Mucosa of descending colon (tissue), 3 donors: ENCODE measurements at regions not wholly inside any gene's neighbourhood (a gene's known extent, or its start where the extent isn't known, plus 50 kb on each side); places are given as distances from the start of the nearest gene placed in this dataset.

Experiments used
- ATAC-seq: fragments of 200-7000 bp; cut with Tn5 transposase; one replicate; pipeline ENCODE4 v1.9.1; 2020; ENCODE audit warnings: mild to moderate bottlenecking, moderate library complexity
- DNase-seq, 3 donors: peaks; one replicate each; pipeline ENCODE4 v3.0.0-alpha.2; 2020
- H3K36me3 ChIP-seq: fragments of 200-600 bp; one replicate; pipeline ENCODE4 v1.8.0; 2021; ENCODE audit warnings: low read depth, mild to moderate bottlenecking
- H3K4me1 ChIP-seq: fragments of 200-600 bp; one replicate; pipeline ENCODE4 v1.8.0; 2021; ENCODE audit warnings: low read depth, mild to moderate bottlenecking
- H3K4me3 ChIP-seq: fragments of 200-600 bp; one replicate; pipeline ENCODE4 v1.8.0; 2021; ENCODE audit warnings: mild to moderate bottlenecking
- H3K9me3 ChIP-seq: fragments of 200-600 bp; one replicate; pipeline ENCODE4 v1.8.0; 2021; ENCODE audit warnings: mild to moderate bottlenecking
- intact Hi-C, 2 donors: fragments of 100-400 bp; cut with DNase I in 1 of 2; cut with micrococcal nuclease in 1 of 2; formaldehyde crosslinking; loops; one replicate each; pipeline versions ENCODE4 v1.11.0 to v1.11.1; 2022; cut with DNase I, micrococcal nuclease
- TF ChIP-seq, protein P1 (sequence below): fragments of 200-600 bp; IDR thresholded peaks from one replicate; pipeline ENCODE4 v1.8.0; 2022; ENCODE audit warnings: antibody characterized with exemption, mild to moderate bottlenecking
- donor health status: DM: no; HTN: no; CAD: no; lungs with moderate emphysema.
- donor health status: DM: no; HTN: no; CAD: no.
- donor health status: DM: no; HTN: yes; CAD: no.

- ATAC-seq: no peak
- H3K4me3 ChIP-seq: no peak overlapping the region
- no peaks in the 10 kb centered on the region for H3K9me3 ChIP-seq
- no peak for DNase-seq
- no peaks in the 10 kb centered on the region for H3K36me3 ChIP-seq
- intact Hi-C loops: no loop called here
- peaks cover 3% of the 10 kb centered on the region for H3K4me1 ChIP-seq
- TF ChIP-seq, protein P1, sequence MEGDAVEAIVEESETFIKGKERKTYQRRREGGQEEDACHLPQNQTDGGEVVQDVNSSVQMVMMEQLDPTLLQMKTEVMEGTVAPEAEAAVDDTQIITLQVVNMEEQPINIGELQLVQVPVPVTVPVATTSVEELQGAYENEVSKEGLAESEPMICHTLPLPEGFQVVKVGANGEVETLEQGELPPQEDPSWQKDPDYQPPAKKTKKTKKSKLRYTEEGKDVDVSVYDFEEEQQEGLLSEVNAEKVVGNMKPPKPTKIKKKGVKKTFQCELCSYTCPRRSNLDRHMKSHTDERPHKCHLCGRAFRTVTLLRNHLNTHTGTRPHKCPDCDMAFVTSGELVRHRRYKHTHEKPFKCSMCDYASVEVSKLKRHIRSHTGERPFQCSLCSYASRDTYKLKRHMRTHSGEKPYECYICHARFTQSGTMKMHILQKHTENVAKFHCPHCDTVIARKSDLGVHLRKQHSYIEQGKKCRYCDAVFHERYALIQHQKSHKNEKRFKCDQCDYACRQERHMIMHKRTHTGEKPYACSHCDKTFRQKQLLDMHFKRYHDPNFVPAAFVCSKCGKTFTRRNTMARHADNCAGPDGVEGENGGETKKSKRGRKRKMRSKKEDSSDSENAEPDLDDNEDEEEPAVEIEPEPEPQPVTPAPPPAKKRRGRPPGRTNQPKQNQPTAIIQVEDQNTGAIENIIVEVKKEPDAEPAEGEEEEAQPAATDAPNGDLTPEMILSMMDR: no peak
These were observed 343.0 kb upstream of the TGFBR2 start for GRCh38 chr3:30263238-30263924.

DNA sequence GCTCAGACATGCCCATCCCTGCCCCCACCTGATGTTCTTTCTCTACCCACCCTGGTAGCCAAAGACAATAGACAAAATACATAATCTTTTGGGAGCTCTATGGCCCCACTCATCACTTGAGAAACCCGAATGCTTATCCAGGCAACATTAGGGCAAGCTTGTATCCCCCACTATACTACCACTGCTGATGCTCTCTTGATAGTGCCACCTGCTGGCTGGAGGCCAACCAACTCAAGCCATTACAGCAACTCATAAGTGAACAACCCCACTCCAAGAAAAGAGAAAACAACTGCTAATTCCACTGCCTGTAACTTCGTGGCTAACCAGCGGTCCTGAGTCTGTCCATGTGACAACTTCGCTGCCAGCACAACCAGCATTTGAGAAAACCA is 342.5 kb upstream of the TGFBR2 start:
- Histone ChIP-seq H3K36me3 (no peaks in the 10 kb centered on the region), H3K9me3 (no peaks in the 10 kb centered on the region), H3K4me1 (peaks cover 3% of the 10 kb centered on the region), H3K4me3 (no peak overlapping the region)
- TF ChIP-seq, protein P1: no peak
- ATAC-seq (no peak), DNase-seq (no peak)
- intact Hi-C loops: no loop called here

GRCh38 chr3:30266524-30266923 is 339.9 kb upstream of the TGFBR2 start:
- ATAC-seq (no peak), DNase-seq (no peak)
- Histone ChIP-seq H3K36me3 (no peaks in the 10 kb centered on the region), H3K4me3 (no peak overlapping the region), H3K9me3 (no peaks in the 10 kb centered on the region), H3K4me1 (no peaks in the 10 kb centered on the region)
- intact Hi-C loops: no loop called here
- TF ChIP-seq, protein P1: no peak

DNA sequence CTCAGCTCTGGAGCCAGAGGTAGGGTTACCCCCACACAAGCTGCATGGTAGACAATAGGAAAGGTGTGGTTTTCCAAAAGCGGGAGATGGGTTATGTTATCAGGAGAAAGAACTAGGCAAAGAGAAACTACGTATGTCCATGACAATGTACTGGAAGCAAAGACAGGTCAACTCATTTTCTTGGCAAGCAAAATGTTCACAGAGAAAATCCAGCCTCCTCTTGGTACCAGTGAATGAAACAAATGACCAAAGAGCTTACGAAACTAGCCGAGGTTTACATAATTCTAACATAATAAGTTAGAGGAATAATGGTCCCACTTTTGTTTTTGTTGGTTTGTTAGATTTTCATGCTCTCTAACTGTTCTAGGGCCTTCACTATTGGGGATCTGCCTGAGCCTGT is 338.1 kb upstream of the TGFBR2 start:
- H3K36me3 ChIP-seq: no peaks in the 10 kb centered on the region
- no peaks in the 10 kb centered on the region for H3K9me3 ChIP-seq
- intact Hi-C loops: no loop called here
- TF ChIP-seq, protein P1: no peak
- ATAC-seq: no peak
- DNase-seq: no peak
- H3K4me3 ChIP-seq: no peak overlapping the region
- no peaks in the 10 kb centered on the region for H3K4me1 ChIP-seq

DNA sequence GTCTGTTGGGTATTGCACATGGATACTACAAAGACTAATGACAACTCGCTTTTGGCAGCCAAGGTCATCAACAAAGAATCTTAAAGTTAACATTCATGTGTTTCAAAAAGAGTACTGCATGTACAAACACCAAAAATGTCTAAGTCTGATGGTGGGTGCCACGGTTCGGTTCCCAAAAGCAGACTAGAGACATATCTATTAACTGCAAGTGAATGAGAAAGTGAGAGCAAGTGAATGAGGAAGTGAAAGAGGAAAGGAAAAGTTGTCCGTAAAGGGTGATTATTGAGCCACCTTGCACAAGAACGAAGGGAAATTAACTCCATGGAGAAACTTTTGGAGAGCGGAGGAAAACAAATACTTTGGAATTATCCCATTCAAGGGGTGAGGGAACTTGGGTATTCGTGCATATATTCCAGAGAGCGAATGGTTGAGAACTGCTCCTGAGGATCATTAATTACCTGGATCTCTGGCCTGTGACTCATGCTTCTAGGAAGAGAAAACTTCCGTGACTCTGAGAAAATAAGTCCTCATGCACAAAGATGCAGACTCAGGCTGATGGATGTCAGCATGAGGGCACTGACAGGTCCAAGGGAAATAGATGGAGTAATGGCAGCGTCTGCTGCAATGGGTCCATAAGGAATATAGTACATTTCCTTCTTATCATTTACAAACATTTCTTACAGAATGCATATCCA is 336.5 kb upstream of the TGFBR2 start:
- no peaks in the 10 kb centered on the region for H3K36me3 ChIP-seq
- no peaks in the 10 kb centered on the region for H3K4me1 ChIP-seq
- DNase-seq (no peak), ATAC-seq (no peak)
- no peak overlapping the region for H3K4me3 ChIP-seq
- H3K9me3 ChIP-seq: no peaks in the 10 kb centered on the region
- intact Hi-C loops: no loop called here
- TF ChIP-seq, protein P1: no peak
